ENCODE measurements at regions not wholly inside any gene's neighbourhood (a gene's known extent, or its start where the extent isn't known, plus 50 kb on each side); places are given as distances from the start of the nearest gene placed in this dataset.

DNA sequence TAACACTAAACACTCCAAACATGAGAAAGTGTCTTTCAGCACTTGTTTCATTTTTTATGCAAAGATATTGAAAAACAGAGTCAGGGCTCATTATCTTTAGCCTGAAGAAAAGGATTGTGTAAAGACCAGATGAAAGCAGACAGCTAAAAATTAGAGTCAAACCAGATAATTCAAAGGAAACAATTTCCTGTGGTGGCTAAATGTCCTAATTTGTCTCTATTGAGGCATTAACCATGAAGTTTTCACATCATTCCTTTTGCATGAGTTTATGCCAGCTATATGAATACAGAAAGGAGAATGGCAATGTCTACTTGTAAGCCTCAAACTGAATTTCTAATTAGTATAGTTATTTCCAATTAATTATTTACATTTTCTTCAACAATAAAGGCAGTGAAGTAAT, 338.5 kb downstream of the FSCB start:
- Histone ChIP-seq H3K4me1 (ENCODE audit: insufficient read depth, low read length) (no peaks in the 10 kb centered on the region), H3K79me2 (ENCODE audit: low read length) (no peaks in the 10 kb centered on the region), H3K4me2 (ENCODE audit: low read length) (no peak overlapping the region), H3K9me2 (replicated peaks; ENCODE audit: low read length) (no peaks in the 10 kb centered on the region), H3K9me3 (ENCODE audit: low read length) (no peaks in the 10 kb centered on the region), H3K9ac (ENCODE audit: low read length) (no peak overlapping the region), H3K27ac (ENCODE audit: low read length) (no peak overlapping the region), H3K27me3 (ENCODE audit: low read length) (no peaks in the 10 kb centered on the region), H3K36me3 (ENCODE audit: low read depth, low read length) (no peaks in the 10 kb centered on the region), H4K20me1 (ENCODE audit: low read length) (no peaks in the 10 kb centered on the region), H2AFZ (ENCODE audit: low read length) (no peak overlapping the region), H3K4me3 (ENCODE audit: low read length) (no peak overlapping the region), H3F3A (ENCODE audit: low read length, unreplicated experiment) (no peaks in the 10 kb centered on the region)
- DNase-seq (no peak), ATAC-seq (no peak)
- ChIA-PET CTCF (no interaction called here), POLR2A (ENCODE audit: unreplicated experiment) (no interaction called here)
- no peak for TF ChIP-seq EZH2 (IDR thresholded peaks at IDR 0.05; ENCODE audit: low read length, unreplicated experiment)
- no peak for TF ChIP-seq EZH2phosphoT487 (IDR thresholded peaks at IDR 0.05; ENCODE audit: borderline replicate concordance, low read length)
- TF ChIP-seq, protein P1, sequence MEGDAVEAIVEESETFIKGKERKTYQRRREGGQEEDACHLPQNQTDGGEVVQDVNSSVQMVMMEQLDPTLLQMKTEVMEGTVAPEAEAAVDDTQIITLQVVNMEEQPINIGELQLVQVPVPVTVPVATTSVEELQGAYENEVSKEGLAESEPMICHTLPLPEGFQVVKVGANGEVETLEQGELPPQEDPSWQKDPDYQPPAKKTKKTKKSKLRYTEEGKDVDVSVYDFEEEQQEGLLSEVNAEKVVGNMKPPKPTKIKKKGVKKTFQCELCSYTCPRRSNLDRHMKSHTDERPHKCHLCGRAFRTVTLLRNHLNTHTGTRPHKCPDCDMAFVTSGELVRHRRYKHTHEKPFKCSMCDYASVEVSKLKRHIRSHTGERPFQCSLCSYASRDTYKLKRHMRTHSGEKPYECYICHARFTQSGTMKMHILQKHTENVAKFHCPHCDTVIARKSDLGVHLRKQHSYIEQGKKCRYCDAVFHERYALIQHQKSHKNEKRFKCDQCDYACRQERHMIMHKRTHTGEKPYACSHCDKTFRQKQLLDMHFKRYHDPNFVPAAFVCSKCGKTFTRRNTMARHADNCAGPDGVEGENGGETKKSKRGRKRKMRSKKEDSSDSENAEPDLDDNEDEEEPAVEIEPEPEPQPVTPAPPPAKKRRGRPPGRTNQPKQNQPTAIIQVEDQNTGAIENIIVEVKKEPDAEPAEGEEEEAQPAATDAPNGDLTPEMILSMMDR (conservative IDR thresholded peaks at IDR 0.05; ENCODE audit: low read depth, low read length) = no peak
- BruUV-seq (replicated peaks) = no TSS peak
- intact Hi-C loops (cut with micrococcal nuclease) = no loop called here

DNA sequence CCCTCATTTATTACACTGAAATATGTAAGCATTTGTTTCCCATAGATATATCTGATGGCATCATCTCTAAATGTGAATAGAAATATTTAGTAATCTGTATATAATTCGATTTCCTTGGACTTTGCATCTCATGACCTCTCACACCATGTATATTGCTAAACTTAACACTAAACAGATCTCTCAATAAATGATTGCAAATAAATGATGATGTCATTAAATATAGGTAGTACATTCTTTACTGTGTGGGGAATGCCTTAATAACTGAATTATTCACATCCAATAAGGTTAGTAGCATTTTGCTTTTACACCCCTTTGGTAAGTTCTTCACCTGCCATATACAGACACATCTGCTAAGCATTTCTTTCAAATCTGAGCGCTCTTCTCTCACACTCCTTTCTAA, 340.5 kb downstream of the FSCB start:
- Histone ChIP-seq H3K27me3 (ENCODE audit: low read length) (no peaks in the 10 kb centered on the region), H3K4me2 (ENCODE audit: low read length) (no peak overlapping the region), H3F3A (ENCODE audit: low read length, unreplicated experiment) (no peaks in the 10 kb centered on the region), H3K9ac (ENCODE audit: low read length) (no peak overlapping the region), H3K4me1 (ENCODE audit: insufficient read depth, low read length) (no peaks in the 10 kb centered on the region), H4K20me1 (ENCODE audit: low read length) (no peaks in the 10 kb centered on the region), H3K36me3 (ENCODE audit: low read depth, low read length) (no peaks in the 10 kb centered on the region), H2AFZ (ENCODE audit: low read length) (no peak overlapping the region), H3K27ac (ENCODE audit: low read length) (no peak overlapping the region), H3K9me3 (ENCODE audit: low read length) (no peaks in the 10 kb centered on the region), H3K79me2 (ENCODE audit: low read length) (no peaks in the 10 kb centered on the region), H3K9me2 (replicated peaks; ENCODE audit: low read length) (no peaks in the 10 kb centered on the region), H3K4me3 (ENCODE audit: low read length) (no peak overlapping the region)
- no peak for DNase-seq
- no peak for TF ChIP-seq EZH2 (IDR thresholded peaks at IDR 0.05; ENCODE audit: low read length, unreplicated experiment)
- no peak for TF ChIP-seq EZH2phosphoT487 (IDR thresholded peaks at IDR 0.05; ENCODE audit: borderline replicate concordance, low read length)
- TF ChIP-seq, protein P1 (conservative IDR thresholded peaks at IDR 0.05; ENCODE audit: low read depth, low read length) = no peak
- intact Hi-C loops (cut with micrococcal nuclease) = no loop called here
- ChIA-PET CTCF (no interaction called here), POLR2A (ENCODE audit: unreplicated experiment) (no interaction called here)
- ATAC-seq = no peak
- no TSS peak for BruUV-seq (replicated peaks)

DNA sequence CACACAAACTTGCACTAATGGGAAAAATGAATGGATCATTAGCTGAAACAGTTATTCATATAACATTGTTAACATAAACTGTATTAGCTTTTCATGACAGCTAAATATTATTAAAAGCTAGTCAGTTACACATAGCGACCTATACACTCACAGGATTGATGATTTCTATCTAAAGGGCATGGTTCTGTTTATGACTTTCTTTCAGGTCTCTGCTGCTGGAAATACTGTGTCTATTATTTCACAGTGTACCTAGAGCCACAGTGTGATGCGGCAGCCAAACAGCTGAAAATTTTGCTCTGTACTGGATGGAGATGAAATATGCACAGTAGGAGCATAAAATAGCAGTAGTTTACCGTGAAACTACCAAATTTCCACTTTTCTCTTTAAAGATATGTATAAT, 341.1 kb downstream of the FSCB start:
- TF ChIP-seq EZH2 (IDR thresholded peaks at IDR 0.05; ENCODE audit: low read length, unreplicated experiment) (no peak), EZH2phosphoT487 (IDR thresholded peaks at IDR 0.05; ENCODE audit: borderline replicate concordance, low read length) (no peak)
- TF ChIP-seq, protein P1 (conservative IDR thresholded peaks at IDR 0.05; ENCODE audit: low read depth, low read length) = no peak
- Histone ChIP-seq H3K27ac (ENCODE audit: low read length) (no peak overlapping the region), H2AFZ (ENCODE audit: low read length) (no peak overlapping the region), H4K20me1 (ENCODE audit: low read length) (no peaks in the 10 kb centered on the region), H3K36me3 (ENCODE audit: low read depth, low read length) (no peaks in the 10 kb centered on the region), H3F3A (ENCODE audit: low read length, unreplicated experiment) (no peaks in the 10 kb centered on the region), H3K79me2 (ENCODE audit: low read length) (no peaks in the 10 kb centered on the region), H3K27me3 (ENCODE audit: low read length) (no peaks in the 10 kb centered on the region), H3K9me2 (replicated peaks; ENCODE audit: low read length) (no peaks in the 10 kb centered on the region), H3K9me3 (ENCODE audit: low read length) (no peaks in the 10 kb centered on the region), H3K4me1 (ENCODE audit: insufficient read depth, low read length) (no peaks in the 10 kb centered on the region), H3K4me2 (ENCODE audit: low read length) (no peak overlapping the region), H3K4me3 (ENCODE audit: low read length) (no peak overlapping the region), H3K9ac (ENCODE audit: low read length) (no peak overlapping the region)
- ATAC-seq = no peak
- ChIA-PET CTCF (no interaction called here), POLR2A (ENCODE audit: unreplicated experiment) (no interaction called here)
- DNase-seq = no peak
- intact Hi-C loops (cut with micrococcal nuclease) = no loop called here
- no TSS peak for BruUV-seq (replicated peaks)

Measured in PC-3 (cell line).